ENCODE measurements at regions not wholly inside any gene's neighbourhood (a gene's known extent, or its start where the extent isn't known, plus 50 kb on each side); places are given as distances from the start of the nearest gene placed in this dataset.

DNA sequence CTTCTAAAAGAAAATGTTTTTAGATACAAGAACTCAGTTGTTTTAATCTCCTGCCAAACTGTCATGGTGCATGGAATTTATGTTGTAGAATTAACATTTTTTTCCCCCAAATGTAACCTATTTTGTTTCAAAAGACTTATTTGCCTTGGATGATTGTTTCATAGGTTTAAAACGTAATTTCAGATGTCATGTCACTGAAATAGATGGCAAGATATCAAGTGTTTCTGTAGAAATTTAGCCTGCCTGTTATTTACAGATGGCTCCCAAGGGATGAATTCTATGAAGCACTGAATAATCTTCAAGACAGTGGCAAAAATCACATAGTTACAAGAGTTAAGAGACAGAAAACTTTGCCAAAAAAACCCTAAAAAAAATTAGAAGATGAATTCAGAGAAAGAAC, 1484.6 kb downstream of the OLFM4 start:
- no peaks in the 10 kb centered on the region for H3K4me1 ChIP-seq (ENCODE audit: control insufficient read depth, extremely low read depth, insufficient read depth, low read length)
- intact Hi-C loops (cut with micrococcal nuclease) (no loop called here), dilution Hi-C loops (cut with MboI; ENCODE audit: extremely low pct_ligation_motif_present, low sequenced_read_pairs) (no loop called here)
- no peak overlapping the region for H3K4me2 ChIP-seq (ENCODE audit: insufficient read depth, low read length)
- no peaks in the 10 kb centered on the region for H3K36me3 ChIP-seq (ENCODE audit: control insufficient read depth in 2 of 2, extremely low read depth in 1 of 2, insufficient read depth in 2 of 2, low read length in 2 of 2)
- ChIA-PET POLR2A (no interaction called here), CTCF (no interaction called here)
- H3K27me3 ChIP-seq (ENCODE audit: control insufficient read depth in 2 of 2, insufficient read depth in 2 of 2, low read length in 2 of 2) = no peaks in the 10 kb centered on the region
- no TSS peak for BruUV-seq (replicated peaks)
- TF ChIP-seq, protein P1, sequence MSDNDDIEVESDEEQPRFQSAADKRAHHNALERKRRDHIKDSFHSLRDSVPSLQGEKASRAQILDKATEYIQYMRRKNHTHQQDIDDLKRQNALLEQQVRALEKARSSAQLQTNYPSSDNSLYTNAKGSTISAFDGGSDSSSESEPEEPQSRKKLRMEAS (IDR thresholded peaks at IDR 0.05; ENCODE audit: insufficient read depth, insufficient read length) = no peak
- TF ChIP-seq GATA2 (IDR thresholded peaks at IDR 0.05; ENCODE audit: insufficient read depth, insufficient read length, low read depth, low read length) (no peak), POLR2AphosphoS5 (IDR thresholded peaks at IDR 0.05; ENCODE audit: insufficient read depth, low read depth, low read length) (no peak), EZH2 (IDR thresholded peaks at IDR 0.05; ENCODE audit: borderline replicate concordance, low read depth, low read length, severe bottlenecking) (no peak), FOS (IDR thresholded peaks at IDR 0.05; ENCODE audit: borderline replicate concordance, insufficient read depth, low read length) (no peak), POLR2A (IDR thresholded peaks at IDR 0.05; ENCODE audit: low read depth, low read length) (no peak), MYC (IDR thresholded peaks at IDR 0.05; ENCODE audit: low read depth, low read length) (no peak), JUN (IDR thresholded peaks at IDR 0.05; ENCODE audit: borderline replicate concordance, insufficient read depth, insufficient read length, low read depth) (no peak)
- TF ChIP-seq, protein P2, sequence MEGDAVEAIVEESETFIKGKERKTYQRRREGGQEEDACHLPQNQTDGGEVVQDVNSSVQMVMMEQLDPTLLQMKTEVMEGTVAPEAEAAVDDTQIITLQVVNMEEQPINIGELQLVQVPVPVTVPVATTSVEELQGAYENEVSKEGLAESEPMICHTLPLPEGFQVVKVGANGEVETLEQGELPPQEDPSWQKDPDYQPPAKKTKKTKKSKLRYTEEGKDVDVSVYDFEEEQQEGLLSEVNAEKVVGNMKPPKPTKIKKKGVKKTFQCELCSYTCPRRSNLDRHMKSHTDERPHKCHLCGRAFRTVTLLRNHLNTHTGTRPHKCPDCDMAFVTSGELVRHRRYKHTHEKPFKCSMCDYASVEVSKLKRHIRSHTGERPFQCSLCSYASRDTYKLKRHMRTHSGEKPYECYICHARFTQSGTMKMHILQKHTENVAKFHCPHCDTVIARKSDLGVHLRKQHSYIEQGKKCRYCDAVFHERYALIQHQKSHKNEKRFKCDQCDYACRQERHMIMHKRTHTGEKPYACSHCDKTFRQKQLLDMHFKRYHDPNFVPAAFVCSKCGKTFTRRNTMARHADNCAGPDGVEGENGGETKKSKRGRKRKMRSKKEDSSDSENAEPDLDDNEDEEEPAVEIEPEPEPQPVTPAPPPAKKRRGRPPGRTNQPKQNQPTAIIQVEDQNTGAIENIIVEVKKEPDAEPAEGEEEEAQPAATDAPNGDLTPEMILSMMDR (IDR thresholded peaks at IDR 0.05; ENCODE audit: extremely low read depth in 1 of 2, insufficient read depth in 1 of 2, low read depth in 1 of 2, low read length in 2 of 2) = no peak
- FAIRE-seq (no peak), DNase-seq (ENCODE audit: low read depth, low spot score) (no peak)
- no peak overlapping the region for H2AFZ ChIP-seq (ENCODE audit: low read depth, low read length)
- no peaks in the 10 kb centered on the region for H3K9me3 ChIP-seq (replicated peaks; ENCODE audit: control insufficient read depth, insufficient read depth, low read length)
- no peaks in the 10 kb centered on the region for H3K79me2 ChIP-seq (ENCODE audit: control insufficient read depth, insufficient read depth, low read length)
- no peak overlapping the region for H3K4me3 ChIP-seq (replicated peaks in 1 of 3; ENCODE audit: insufficient read depth in 1 of 3, low read depth in 1 of 3, low read length in 3 of 3)
- H3K9me1 ChIP-seq (replicated peaks; ENCODE audit: control insufficient read depth, extremely low read depth, insufficient read depth, low read length) = no peaks in the 10 kb centered on the region
- no peak overlapping the region for H3K9ac ChIP-seq (replicated peaks; ENCODE audit: extremely low read depth, insufficient read depth, low read length)
- H3K27ac ChIP-seq (ENCODE audit: insufficient read depth, low read depth, low read length) = no peak overlapping the region
- no peaks in the 10 kb centered on the region for H4K20me1 ChIP-seq (replicated peaks; ENCODE audit: control insufficient read depth, extremely low read depth, insufficient read depth, low read length)
